SJSA1 (cell line): ENCODE measurements at regions not wholly inside any gene's neighbourhood (a gene's known extent, or its start where the extent isn't known, plus 50 kb on each side); places are given as distances from the start of the nearest gene placed in this dataset.
A peak's percentile ranks its signal among the peaks of the same experiment; 100 is the strongest.

Source experiments
- DNase-seq, 2 experiments: peaks; one replicate each; pipeline ENCODE4 v3.0.0-alpha.2; 2015 to 2020; ENCODE audit warnings: low spot score in 2 of 2, low read depth in 1 of 2
- H3K27ac ChIP-seq: fragments of 250-450 bp; sonication (Bioruptor Pico); 2 replicates; pipeline ENCODE4 v1.5.1; 2020; ENCODE audit warnings: mild to moderate bottlenecking, moderate library complexity
- H3K27me3 ChIP-seq: fragments of 250-450 bp; sonication (Bioruptor Pico); replicated peaks from 2 replicates; pipeline ENCODE4 v1.5.1; 2020; ENCODE audit warnings: mild to moderate bottlenecking, moderate library complexity
- H3K36me3 ChIP-seq: fragments of 250-450 bp; sonication (Bioruptor Pico); 2 replicates; pipeline ENCODE4 v1.5.1; 2020; ENCODE audit warnings: mild to moderate bottlenecking
- H3K4me1 ChIP-seq: fragments of 250-450 bp; sonication (Bioruptor Pico); replicated peaks from 2 replicates; pipeline ENCODE4 v1.6.1; 2021; ENCODE audit warnings: mild to moderate bottlenecking
- H3K4me3 ChIP-seq: fragments of 250-450 bp; sonication (Bioruptor Pico); 2 replicates; pipeline ENCODE4 v1.5.1; 2020; ENCODE audit warnings: mild to moderate bottlenecking
- H3K9me3 ChIP-seq: fragments of 250-450 bp; sonication (Bioruptor Pico); replicated peaks from 2 replicates; pipeline ENCODE4 v1.5.1; 2020; ENCODE audit warnings: mild to moderate bottlenecking

DNA sequence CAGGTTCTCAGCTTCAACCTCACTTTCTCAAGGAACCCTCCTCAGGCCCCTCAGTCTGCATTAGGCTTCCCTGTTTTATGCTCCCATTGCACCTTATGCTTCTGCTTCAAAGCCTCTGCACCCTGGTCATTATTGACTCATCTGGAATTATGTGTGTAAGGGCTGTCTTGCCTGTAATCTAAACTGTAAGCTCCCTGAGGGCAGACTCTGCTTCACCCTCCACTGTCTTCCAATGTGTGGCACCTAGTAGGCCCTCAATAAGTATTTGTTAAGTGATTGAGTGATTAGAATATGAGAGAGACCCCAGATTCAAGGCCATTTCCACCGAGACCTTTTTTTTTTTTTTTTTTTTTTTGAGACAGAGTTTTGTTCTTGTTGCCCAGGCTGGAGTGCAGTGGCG lies 79.1 kb downstream of the VCPKMT start:
- Histone ChIP-seq H3K36me3 (no peaks in the 10 kb centered on the region), H3K27ac (no peak overlapping the region), H3K4me1 (peaks cover 35% of the 10 kb centered on the region), H3K27me3 (no peaks in the 10 kb centered on the region), H3K4me3 (no peak overlapping the region), H3K9me3 (0 out of 2 replicates have a peak, but pooled peaks cover 4% of the 10 kb centered on the region)
- DNase-seq, result no peak

GRCh38 chr14:50037852-50038251 lies 78.5 kb downstream of the VCPKMT start:
- Histone ChIP-seq H3K9me3 (0 out of 2 replicates have a peak, but pooled peaks cover 4% of the 10 kb centered on the region), H3K27me3 (no peaks in the 10 kb centered on the region), H3K4me3 (no peak overlapping the region), H3K36me3 (no peaks in the 10 kb centered on the region), H3K27ac (no peak overlapping the region; the same call in 1 of the 2 replicates), H3K4me1 (peaks cover 35% of the 10 kb centered on the region)
- no peak for DNase-seq

GRCh38 chr14:50038398-50039119 lies 77.8 kb downstream of the VCPKMT start:
- Histone ChIP-seq H3K27me3 (no peaks in the 10 kb centered on the region), H3K4me1 (peaks cover 35% of the 10 kb centered on the region), H3K36me3 (no peaks in the 10 kb centered on the region), H3K9me3 (0 out of 2 replicates have a peak, but pooled peaks cover 4% of the 10 kb centered on the region), H3K4me3 (no peak overlapping the region), H3K27ac (no peak overlapping the region; the same call in 1 of the 2 replicates)
- DNase-seq, result peak; percentile 34 to 54

- H3K27me3 ChIP-seq, result no peaks in the 10 kb centered on the region
- 0 out of 2 replicates have a peak, but pooled peaks cover 4% of the 10 kb centered on the region for H3K9me3 ChIP-seq
- no peak for DNase-seq
- H3K27ac ChIP-seq, result no peak overlapping the region
- H3K36me3 ChIP-seq, result no peaks in the 10 kb centered on the region
- H3K4me1 ChIP-seq, result peaks cover 39% of the 10 kb centered on the region
- no peak overlapping the region for H3K4me3 ChIP-seq
Observed at GRCh38 chr14:50039120-50039517, 77.3 kb downstream of the VCPKMT start.

GRCh38 chr14:50039734-50040400 lies 76.5 kb downstream of the VCPKMT start:
- H3K36me3 ChIP-seq, result no peaks in the 10 kb centered on the region
- no peak for DNase-seq
- 0 out of 2 replicates have a peak, but pooled peaks cover 4% of the 10 kb centered on the region for H3K9me3 ChIP-seq
- peak overlapping the region; percentile 69 for H3K27ac ChIP-seq
- H3K27me3 ChIP-seq, result no peaks in the 10 kb centered on the region
- no peak overlapping the region for H3K4me3 ChIP-seq
- peaks cover 46% of the 10 kb centered on the region for H3K4me1 ChIP-seq

- no peak overlapping the region for H3K4me3 ChIP-seq
- DNase-seq, result peak; percentile 51 to 55
- H3K27ac ChIP-seq, result peak overlapping the region; percentile 69
Observed at GRCh38 chr14:50040401-50040775, 76.0 kb downstream of the VCPKMT start.

DNA sequence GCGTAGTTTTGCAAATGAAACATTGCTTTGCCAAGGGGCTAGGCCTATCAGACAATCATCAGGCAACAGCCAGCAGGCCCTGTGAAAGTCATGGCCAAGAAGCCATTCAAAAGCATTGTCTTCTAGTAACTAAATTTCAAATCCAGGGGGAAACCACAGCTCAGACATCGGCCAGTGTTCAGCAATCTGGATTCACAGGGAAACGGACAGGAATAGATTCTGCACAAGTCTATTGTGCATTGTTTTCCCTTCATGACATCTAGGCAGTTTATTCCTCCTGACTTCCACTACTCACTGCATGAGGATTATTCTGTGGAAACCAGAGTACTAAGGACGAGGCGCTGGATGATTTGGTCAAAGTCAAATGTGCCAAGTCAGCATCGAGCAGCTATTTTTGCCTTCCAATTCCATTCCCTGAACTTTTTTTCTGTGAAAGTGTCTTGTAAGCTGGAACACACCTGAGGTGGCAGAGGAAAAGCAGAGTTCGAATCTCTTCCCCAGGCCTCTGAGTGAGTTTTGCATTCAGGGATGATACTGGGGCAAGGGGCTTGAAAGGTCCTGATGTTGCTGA lies 75.4 kb downstream of the VCPKMT start:
- no peak for DNase-seq
- Histone ChIP-seq H3K4me3 (no peak overlapping the region), H3K4me1 (peaks cover 50% of the 10 kb centered on the region), H3K36me3 (no peaks in the 10 kb centered on the region), H3K27ac (peak overlapping the region; percentile 69), H3K27me3 (no peaks in the 10 kb centered on the region), H3K9me3 (0 out of 2 replicates have a peak, but pooled peaks cover 4% of the 10 kb centered on the region)

More at GRCh38 chr14:50040401-50040775, 76.0 kb downstream of the VCPKMT start:
- Histone ChIP-seq H3K27me3 (no peaks in the 10 kb centered on the region), H3K4me1 (peaks cover 50% of the 10 kb centered on the region), H3K9me3 (0 out of 2 replicates have a peak, but pooled peaks cover 4% of the 10 kb centered on the region), H3K36me3 (no peaks in the 10 kb centered on the region)

GRCh38 chr14:50041980-50042379 lies 74.4 kb downstream of the VCPKMT start:
- 0 out of 2 replicates have a peak, but pooled peaks cover 4% of the 10 kb centered on the region for H3K9me3 ChIP-seq
- no peak for DNase-seq
- H3K36me3 ChIP-seq, result no peaks in the 10 kb centered on the region
- H3K4me1 ChIP-seq, result peaks cover 50% of the 10 kb centered on the region
- H3K27me3 ChIP-seq, result no peaks in the 10 kb centered on the region
- H3K4me3 ChIP-seq, result no peak overlapping the region
- H3K27ac ChIP-seq, result no peak overlapping the region

DNA sequence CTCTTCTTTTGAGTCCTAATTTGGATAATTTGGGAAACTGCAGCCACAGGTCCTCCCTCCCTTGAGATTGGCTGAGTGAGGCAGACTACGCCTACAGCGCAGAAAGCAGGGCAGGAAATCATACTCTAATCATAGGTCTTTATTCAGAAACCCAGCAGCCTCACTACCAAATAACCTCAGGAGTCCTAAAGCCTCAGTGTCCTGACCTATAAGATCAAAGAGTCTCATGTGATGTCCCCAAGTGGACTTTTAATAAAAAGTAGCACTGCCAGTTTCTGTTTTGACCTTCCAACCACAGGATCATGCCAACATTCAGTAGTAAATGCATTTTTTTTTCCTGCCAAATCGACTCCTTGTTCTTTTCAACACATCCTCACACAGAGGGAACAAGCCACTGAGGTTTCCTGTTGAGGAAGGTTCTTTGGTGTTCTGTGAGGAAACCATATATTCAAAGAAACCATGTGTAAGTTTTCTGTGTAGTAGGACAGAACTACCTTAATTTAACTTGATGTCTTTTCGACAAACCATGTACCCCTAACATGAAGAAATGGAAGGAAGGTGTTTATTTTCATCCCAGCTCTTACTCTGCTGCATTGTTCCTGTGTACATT lies 72.2 kb downstream of the VCPKMT start:
- no peak for DNase-seq
- Histone ChIP-seq H3K4me3 (no peak overlapping the region), H3K9me3 (0 out of 2 replicates have a peak, but pooled peaks cover under 1% of the 10 kb centered on the region), H3K27me3 (no peaks in the 10 kb centered on the region), H3K4me1 (peaks cover 36% of the 10 kb centered on the region), H3K27ac (no peak overlapping the region), H3K36me3 (no peaks in the 10 kb centered on the region)

DNA sequence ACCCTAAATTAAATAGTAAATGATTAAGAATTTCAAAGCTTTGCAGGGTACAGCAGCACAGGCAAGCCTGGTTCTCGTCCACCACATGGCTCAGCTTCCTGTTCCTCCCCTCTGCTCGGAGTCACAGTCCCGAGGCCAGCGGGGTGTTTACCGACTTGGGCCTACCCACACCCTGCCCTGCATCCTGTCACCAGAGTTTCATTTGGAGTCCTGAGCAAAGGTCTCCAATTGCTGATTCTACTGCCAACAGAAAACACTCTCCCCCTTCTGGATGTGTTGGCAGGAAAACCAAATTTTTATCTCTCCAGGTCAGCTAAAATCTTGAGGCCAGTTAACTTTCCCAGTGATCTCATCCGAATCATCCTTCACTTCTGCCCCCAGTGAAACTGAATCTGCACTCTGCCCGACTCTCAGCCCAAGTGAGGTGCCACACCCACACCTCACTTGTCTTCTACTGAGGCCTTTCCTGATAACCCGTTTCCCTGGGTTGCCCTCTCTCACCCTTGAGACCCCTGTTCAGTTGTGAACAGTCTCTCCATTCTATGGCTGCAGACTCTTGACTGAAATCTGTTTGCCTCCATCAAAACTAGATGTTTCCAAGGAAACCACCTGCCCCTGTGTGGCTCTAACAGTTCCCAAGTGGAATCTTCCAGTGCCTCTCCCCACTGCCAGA lies 71.2 kb downstream of the VCPKMT start:
- Histone ChIP-seq H3K4me3 (no peak overlapping the region), H3K9me3 (no peaks in the 10 kb centered on the region), H3K27me3 (no peaks in the 10 kb centered on the region), H3K4me1 (peaks cover 26% of the 10 kb centered on the region), H3K36me3 (no peaks in the 10 kb centered on the region), H3K27ac (no peak overlapping the region)
- DNase-seq, result no peak

DNA sequence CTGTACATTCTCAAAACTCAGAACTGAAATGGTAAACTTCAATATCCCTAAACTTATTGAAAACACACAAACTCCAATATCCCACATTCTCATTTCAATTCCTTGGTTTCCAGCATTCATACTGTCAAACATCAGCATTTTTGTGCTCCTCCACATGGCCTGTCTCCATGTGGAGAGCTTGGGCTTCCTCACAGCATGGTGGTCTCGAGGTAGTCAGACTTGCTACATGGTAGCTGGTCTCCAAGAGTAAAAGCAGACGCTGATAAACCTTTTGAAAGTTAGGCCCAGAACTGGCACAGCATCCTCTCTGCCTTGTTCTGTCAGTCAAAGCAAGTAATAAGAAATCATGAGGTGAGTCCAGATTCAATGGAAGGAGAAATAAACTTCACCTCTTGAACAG lies 70.5 kb downstream of the VCPKMT start:
- DNase-seq, result no peak
- peaks cover 19% of the 10 kb centered on the region for H3K4me1 ChIP-seq
- H3K36me3 ChIP-seq, result no peaks in the 10 kb centered on the region
- H3K9me3 ChIP-seq, result no peaks in the 10 kb centered on the region
- no peak overlapping the region for H3K27ac ChIP-seq
- no peaks in the 10 kb centered on the region for H3K27me3 ChIP-seq
- no peak overlapping the region for H3K4me3 ChIP-seq

- Histone ChIP-seq H3K4me3 (no peak overlapping the region), H3K27me3 (no peaks in the 10 kb centered on the region), H3K27ac (no peak overlapping the region), H3K4me1 (peaks cover 15% of the 10 kb centered on the region), H3K9me3 (no peaks in the 10 kb centered on the region), H3K36me3 (no peaks in the 10 kb centered on the region)
- DNase-seq, result no peak
Observed at GRCh38 chr14:50047274-50047676, 69.1 kb downstream of the VCPKMT start.

- Histone ChIP-seq H3K4me1 (peaks cover 12% of the 10 kb centered on the region), H3K9me3 (no peaks in the 10 kb centered on the region), H3K27ac (no peak overlapping the region), H3K36me3 (no peaks in the 10 kb centered on the region), H3K4me3 (no peak overlapping the region), H3K27me3 (no peaks in the 10 kb centered on the region)
- no peak for DNase-seq
Observed at GRCh38 chr14:50049093-50049492, 67.3 kb downstream of the VCPKMT start.
